T47D (cell line): ENCODE measurements at regions not wholly inside any gene's neighbourhood (a gene's known extent, or its start where the extent isn't known, plus 50 kb on each side); places are given as distances from the start of the nearest gene placed in this dataset.

Experiments
- DNase-seq, 2 experiments: peaks; one replicate each; pipeline versions ENCODE4 v3.0.0 to v3.0.0-alpha.2; 2011 to 2012; ENCODE audit warnings: low read depth in 1 of 2, low spot score in 1 of 2
- JUND ChIP-seq: IDR thresholded peaks from 2 replicates; pipeline ENCODE4 v1.6.1; 2012; ENCODE audit warnings: low read depth
- in situ Hi-C: cut with HindIII; loops from 2 replicates; pipeline ENCODE4 v1.10.0; 2016; ENCODE audit warnings: low sequenced_read_pairs, low pct_unique_long_range_greater_than_20kb

DNA sequence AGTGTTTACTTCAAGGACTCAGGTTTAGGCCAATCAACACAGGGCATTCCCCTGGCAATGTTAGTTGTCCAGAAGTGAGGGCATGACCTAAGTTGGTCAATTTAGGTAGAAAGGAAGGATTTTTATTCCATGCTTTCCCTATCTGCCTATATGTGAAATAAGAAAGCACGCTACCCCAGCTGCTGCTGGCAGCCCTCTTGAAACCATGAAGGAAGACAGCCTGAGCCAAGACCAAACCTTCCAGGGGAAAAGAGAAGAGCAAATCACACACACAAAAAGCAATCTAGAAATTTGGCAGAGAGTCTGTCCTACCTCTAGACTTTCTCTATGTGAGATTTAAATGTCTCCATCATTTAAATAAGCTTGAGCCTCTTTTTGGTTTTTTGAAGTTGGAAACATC, 387.6 kb downstream of the TNS1 start:
- in situ Hi-C loops: no loop called here
- no peak for DNase-seq
- no peak for TF ChIP-seq JUND

DNA sequence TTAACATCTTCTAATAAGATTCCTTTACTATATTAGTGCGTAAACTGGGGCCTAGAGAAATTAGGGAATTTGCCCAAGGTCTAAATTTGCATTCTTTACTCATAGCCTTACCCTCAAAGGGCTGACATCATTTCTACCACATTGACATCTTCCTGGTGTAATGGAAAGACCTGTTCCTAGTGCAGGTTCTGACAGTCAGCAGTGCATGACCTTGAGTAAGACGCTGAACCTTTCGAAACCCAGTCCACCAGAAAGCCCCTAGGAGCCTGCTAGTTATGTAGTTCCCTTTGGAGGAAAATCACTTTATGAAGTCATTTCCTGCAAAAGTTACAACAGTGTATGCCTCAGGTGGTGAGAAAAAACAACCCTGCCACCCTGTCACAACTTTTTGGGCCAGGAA, 388.3 kb downstream of the TNS1 start:
- TF ChIP-seq JUND: no peak
- DNase-seq: no peak
- in situ Hi-C loops: no loop called here

DNA sequence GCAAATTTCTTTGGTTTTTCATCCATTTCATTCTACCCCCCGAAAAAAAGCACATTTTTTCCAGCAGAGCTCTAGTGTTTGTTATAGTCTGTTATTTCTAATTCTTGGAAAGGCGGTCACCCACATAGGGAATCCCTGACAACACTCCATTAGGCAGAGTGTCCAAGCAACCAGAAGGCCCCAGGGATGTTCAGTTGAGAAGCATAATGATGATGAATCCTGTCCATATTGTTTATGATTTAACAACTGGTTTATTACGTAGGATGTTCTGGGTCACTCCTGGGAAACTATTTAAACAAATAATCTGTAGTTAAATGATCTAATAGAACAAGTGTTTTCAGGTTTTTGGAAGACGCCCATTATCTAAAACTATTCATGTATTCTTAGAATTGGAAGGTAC, 388.7 kb downstream of the TNS1 start:
- no peak for DNase-seq
- no peak for TF ChIP-seq JUND
- in situ Hi-C loops: no loop called here

DNA sequence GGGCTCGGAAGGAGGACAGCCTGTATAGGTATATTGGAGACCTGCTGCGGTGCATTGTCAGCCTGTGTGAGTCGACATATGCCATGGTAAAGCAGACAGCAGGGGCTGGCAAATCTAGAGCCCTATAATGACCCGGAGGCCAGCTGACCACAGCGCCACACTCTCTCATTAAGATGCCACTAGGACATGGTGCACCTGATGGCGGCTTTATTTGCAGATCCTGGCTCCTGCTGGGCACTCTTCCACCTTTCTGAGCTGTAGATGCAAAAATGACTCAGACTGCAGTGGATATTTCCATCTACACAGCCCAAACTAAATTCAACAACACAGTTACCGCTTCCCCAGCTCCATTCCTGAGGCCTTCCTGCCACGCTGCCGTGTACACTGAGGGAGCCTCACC, 389.9 kb downstream of the TNS1 start:
- in situ Hi-C loops: no loop called here
- no peak for DNase-seq
- TF ChIP-seq JUND: no peak

DNA sequence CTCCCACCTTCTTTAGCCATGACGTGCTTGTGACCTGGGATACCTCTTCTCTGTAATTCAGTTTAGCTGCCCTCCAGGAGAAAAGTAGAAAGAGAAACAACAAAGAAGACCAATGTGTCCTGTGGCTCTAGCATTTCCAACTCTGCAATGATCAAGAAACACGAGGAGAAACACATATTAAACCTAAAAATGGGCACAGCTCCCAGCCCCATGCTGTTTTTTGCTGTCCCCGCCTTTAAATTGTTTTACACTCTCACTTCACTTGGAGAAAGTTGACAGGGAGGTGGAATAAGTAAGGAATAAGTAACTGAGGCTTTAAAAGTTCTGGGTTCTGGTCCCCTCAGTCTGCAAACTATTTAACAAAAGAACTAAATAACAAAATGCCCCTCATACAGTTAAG, 390.6 kb downstream of the TNS1 start:
- DNase-seq: no peak
- TF ChIP-seq JUND: no peak
- in situ Hi-C loops: no loop called here

DNA sequence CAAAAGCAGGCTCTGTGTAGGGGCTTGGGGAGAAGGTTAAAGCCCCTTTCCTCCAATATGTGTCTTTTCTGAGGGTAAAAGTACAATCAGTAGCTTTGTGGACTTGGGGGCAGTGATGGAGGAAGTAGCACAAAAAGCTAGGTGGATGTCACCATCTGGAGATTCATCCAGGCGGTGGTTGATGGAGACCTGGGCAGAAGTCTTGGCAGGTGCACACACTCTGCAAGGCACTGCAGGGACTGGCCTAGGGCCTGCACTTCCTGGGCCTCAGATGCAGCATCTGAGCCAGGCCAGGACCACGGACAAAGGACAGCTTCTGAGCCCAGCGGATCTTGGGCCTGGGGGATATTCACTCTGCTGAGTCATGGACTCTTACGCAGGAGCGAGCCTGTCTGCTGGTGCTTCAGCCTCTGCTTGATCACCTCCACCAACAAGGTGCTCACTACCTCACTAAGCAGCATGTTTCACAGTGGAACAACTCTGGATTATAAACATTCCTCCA, 391.1 kb downstream of the TNS1 start:
- peak in 1 of 2 experiments; percentile 5 for DNase-seq
- in situ Hi-C loops: no loop called here

DNA sequence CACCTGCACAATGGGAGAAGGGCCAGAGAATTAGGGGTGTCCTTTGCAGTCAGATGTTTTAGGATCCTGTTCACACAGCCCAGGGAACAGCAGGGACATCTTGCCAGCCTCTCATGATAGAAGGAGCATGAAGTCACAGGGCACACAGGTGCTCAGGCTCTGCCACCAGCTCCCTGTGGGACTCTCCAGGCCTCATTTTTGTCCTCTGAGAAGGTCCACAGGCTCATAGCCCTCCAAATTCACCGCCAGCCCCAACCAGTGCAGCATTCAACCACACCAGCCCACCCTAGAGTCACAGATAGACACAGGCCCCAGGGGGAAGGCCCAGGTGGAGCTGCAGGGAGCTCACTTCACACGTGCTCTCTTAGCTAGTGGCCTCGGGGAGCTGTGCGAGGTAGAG, 391.7 kb downstream of the TNS1 start:
- TF ChIP-seq JUND: no peak
- in situ Hi-C loops: no loop called here
- no peak for DNase-seq

More for the DNA sequence above, 391.1 kb downstream of the TNS1 start:
- no peak for TF ChIP-seq JUND

DNA sequence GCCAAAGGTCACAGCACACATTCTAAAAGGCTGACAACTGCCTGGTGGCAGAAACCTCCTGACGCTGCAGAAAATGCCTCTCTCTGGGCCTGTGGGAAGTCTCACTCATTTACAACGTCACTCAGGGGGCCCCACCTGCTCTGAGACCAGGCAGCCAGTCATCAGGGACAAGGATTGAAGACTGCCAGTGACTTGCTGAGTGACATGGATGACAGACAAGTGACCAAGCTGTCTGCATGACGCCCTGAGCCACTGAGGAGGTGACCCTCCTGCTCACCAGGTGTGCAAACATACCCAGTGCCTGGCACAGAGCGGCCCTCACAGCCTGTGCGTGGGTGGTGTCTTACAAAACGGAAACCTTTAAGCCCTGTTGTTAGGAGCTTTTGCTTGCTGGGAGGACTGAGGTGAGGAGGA, 392.4 kb downstream of the TNS1 start:
- TF ChIP-seq JUND: no peak
- peak in 1 of 2 experiments; percentile 79 for DNase-seq
- in situ Hi-C loops: no loop called here

DNA sequence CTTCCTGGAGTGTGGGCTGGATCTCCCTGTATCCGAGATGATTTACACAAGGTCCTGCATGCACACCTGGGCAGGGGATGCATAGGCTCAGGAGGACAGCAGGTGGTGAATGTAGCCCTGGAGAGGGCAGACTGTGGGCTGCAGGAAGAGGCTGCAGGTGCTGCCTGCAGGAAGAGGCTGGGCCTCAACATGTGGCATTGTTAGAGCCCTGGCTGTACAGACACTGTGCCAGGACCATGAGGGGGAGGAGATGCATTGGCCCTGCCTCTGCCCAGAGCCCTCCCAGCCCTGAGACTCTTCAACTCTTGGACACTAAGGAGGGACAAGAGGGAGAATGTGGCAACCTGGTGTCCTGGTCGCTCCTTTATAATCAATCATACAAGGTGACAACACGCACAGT, 392.8 kb downstream of the TNS1 start:
- no peak for DNase-seq
- in situ Hi-C loops: no loop called here
- TF ChIP-seq JUND: no peak

DNA sequence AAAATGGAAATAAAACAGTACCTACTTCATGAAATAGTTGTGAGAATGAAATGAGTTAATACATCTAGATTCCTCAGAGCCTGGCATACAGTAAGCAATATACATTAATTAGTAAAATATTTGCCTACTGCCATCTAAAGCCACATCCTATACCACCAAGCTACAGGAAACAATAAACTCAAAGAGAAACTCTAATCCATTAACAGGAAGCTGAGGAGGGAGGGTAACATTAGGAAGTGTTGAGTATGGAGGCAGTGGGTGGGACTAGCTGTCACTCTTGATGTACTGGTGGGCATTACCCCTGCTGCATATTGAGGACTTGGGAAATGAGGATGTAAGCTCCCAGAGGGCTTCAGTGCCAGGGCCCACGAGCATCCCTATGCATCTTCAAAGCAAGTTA, 396.5 kb downstream of the TNS1 start:
- no peak for DNase-seq
- in situ Hi-C loops: no loop called here
- no peak for TF ChIP-seq JUND

DNA sequence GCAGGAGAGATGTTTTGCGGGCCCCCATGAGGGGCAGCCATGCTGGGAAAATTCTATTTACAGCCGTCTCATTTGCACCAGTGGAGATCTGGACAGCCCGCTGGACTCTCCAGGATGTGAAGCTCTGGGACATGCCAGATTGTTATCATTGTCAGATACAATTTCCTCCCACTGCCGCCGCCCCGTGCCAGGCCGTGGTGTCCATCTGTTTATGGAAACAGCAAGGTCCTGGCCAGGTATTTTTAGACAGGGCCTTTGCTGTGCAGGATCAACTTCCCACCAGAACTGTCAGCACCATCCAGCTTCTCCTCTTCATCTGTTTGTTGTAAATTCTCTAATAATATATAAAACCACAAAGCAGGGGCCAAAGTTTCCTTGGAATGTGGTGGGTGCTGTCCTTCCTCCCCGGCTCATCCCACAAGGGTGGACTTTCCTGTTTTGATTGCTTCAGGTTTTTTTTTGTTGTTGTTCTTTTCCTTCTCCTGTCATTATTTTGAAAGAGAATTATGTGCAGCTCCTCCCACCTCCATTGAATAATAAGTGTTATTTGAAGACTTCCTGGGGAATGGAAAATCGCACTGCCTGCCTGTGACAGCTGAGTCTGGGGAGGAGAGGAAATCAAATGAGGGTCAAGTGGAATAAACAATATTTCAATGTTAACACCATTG, 398.1 kb downstream of the TNS1 start:
- in situ Hi-C loops: no loop called here
- TF ChIP-seq JUND: no peak
- peak in 1 of 2 experiments; percentile 16 for DNase-seq

DNA sequence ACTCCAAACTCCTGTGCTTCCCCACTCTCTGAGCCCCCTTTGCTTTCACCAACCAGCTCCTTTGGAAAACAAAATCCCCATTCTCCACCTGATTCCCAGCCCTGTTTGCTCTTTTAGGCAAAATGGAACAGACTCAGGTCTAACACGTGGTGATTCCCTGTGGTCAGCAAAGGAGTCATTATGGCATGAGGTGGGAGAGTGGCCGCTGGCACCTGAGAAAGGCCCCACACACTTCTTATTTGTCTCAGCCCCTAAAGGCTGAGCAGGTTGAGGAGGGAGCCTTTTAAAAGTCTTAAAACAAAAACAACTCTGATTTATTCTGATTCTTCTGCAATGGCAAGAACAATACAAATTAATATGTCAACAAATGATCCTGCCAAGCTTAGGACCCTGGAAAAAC, 401.2 kb downstream of the TNS1 start:
- no peak for DNase-seq
- no peak for TF ChIP-seq JUND
- in situ Hi-C loops: no loop called here

DNA sequence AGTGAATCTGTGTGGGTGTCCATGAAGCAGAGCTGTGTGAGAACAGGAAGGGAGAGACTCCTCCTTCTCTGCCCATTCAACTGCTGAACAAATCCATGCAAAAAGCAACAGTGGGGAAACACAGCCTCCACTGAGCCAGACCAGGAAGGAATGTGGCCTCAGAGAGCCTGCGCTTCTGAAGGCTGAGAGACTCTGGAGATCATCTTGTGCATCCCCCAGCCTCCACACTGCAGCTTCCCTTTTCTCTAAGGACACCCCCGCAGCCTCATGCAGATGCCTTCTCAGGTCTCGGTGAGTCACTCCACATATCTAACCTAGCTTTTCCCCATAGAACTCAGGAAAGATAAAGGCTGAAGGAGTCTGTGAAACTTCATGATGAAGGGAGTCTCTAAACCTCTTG, 402.9 kb downstream of the TNS1 start:
- in situ Hi-C loops: no loop called here
- no peak for DNase-seq
- no peak for TF ChIP-seq JUND

DNA sequence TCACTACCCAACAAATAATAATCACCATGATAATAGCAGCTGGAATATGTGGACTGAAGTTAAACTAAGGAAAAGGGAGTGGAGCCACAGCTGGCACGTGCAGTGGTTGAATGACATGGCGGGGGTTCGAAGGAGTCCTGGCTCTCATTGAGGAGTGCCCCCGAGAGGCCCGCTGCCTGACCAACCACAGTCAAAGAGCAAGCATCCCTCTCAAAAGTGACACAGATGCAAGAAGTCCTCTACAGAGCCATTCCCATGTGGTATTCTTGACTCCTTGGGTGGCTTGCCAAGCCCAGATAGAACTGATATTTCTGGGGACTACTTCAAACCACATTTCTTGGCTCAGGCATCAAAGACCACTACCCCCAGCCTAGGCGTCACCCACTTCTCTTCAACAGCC, 405.1 kb downstream of the TNS1 start:
- DNase-seq: no peak
- in situ Hi-C loops: no loop called here
- TF ChIP-seq JUND: no peak

DNA sequence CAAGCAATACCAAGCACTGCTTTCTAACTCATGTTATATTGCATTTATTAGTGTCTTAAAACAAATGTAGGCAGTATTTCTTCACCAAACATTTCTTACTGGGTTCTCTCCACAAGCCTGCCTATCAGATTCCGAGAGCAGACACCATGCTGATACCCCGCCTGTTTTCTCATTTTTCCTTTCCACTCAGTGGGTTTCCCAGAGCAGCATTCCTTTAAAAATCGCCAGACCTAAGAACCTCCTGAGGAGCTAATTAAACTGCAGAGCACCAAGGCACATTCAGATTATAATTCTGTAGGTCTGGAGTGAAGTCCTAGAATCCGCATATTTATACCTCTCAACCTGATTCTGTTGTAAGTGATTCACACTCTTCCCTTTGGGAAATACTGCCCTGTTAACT, 405.6 kb downstream of the TNS1 start:
- in situ Hi-C loops: no loop called here
- no peak for DNase-seq
- TF ChIP-seq JUND: no peak
